K562 (cell line): ENCODE measurements at regions not wholly inside any gene's neighbourhood (a gene's known extent, or its start where the extent isn't known, plus 50 kb on each side); places are given as distances from the start of the nearest gene placed in this dataset.

Source experiments
- ATAC-seq: fragments of 200-7000 bp; cut with Tn5 transposase; 3 replicates; pipeline ENCODE4 v1.9.1; 2020; ENCODE audit warnings: moderate library complexity
- BruUV-seq: library from RNA; stranded (reverse); fragments of 400-500 nt; replicated peaks from 2 replicates; lab custom pipeline; 2021; lab: Mats Ljungman, UMichigan
- CTCF ChIA-PET: fragments of 300-600 bp; formaldehyde crosslinking; extraction: SDS; loops from one replicate; lab custom pipeline; 2021; ENCODE audit warnings: low intra/inter-chr PET ratio; lab: Yijun Ruan, JAX
- POLR2A ChIA-PET: fragments of 300-600, 350-650 bp; sonication (Branson Sonifier 250); formaldehyde crosslinking; extraction: SDS; loops from one replicate; lab custom pipeline; 2021; ENCODE audit warnings: antibody characterized with exemption, inconsistent platforms; lab: Yijun Ruan, JAX
- DNase-seq, 4 experiments: peaks; one replicate each; pipeline versions ENCODE4 v3.0.0 to v3.0.0-alpha.2; 2011 to 2018; ENCODE audit warnings: low spot score in 3 of 4, mixed read lengths in 3 of 4; ENCODE audit errors: extremely low read depth in 1 of 4
- FAIRE-seq: peaks from 2 replicates; lab custom pipeline; 2011; peaks lifted over from hg19 to GRCh38; lab: Jason Lieb, UNC
- H2AFZ ChIP-seq: 2 replicates; pipeline ENCODE4 v1.6.0; 2011; ENCODE audit warnings: low read depth, low read length, control low read depth, inconsistent platforms
- H3K27ac ChIP-seq: fragments of 200-600 bp; 3 replicates; pipeline ENCODE4 v1.8.0; 2011; ENCODE audit warnings: low read depth, mild to moderate bottlenecking, control low read depth, inconsistent platforms, low read length, moderate library complexity, mixed read lengths; ENCODE audit errors: extremely low read depth
- H3K27me3 ChIP-seq, 2 experiments: fragments of 300-600 bp in 1 of 2; 2 replicates in 1 of 2; 3 replicates in 1 of 2; pipeline versions ENCODE4 v1.6.0 to v1.8.0; 2011; ENCODE audit warnings: inconsistent platforms in 2 of 2, low read length in 2 of 2, mild to moderate bottlenecking in 1 of 2, mixed read lengths in 1 of 2, moderate library complexity in 1 of 2; ENCODE audit not compliant: control insufficient read depth in 2 of 2, insufficient read depth in 2 of 2
- H3K36me3 ChIP-seq: fragments of 300-600 bp; 3 replicates; pipeline ENCODE4 v1.8.0; 2011; ENCODE audit warnings: mild to moderate bottlenecking, low read length, inconsistent platforms; ENCODE audit not compliant: control insufficient read depth, insufficient read depth
- H3K4me1 ChIP-seq, 2 experiments: fragments of 200-600 bp in 1 of 2; replicated peaks in 1 of 2; 2 replicates in 1 of 2; 3 replicates in 1 of 2; pipeline versions ENCODE4 v1.5.1 to v1.8.0; 2011; ENCODE audit warnings: inconsistent platforms in 2 of 2, low read length in 2 of 2, mild to moderate bottlenecking in 1 of 2, mixed read lengths in 1 of 2, moderate library complexity in 1 of 2; ENCODE audit not compliant: control insufficient read depth in 2 of 2, insufficient read depth in 2 of 2
- H3K4me2 ChIP-seq: 2 replicates; pipeline ENCODE4 v1.6.1; 2011; ENCODE audit warnings: low read length, control low read depth, inconsistent platforms, mixed read lengths; ENCODE audit not compliant: insufficient read depth
- H3K4me3 ChIP-seq: fragments of 200-600 bp; sonication (generic), shearing (Covaris generic); 2 replicates; pipeline ENCODE4 v1.5.1; 2016; ENCODE audit warnings: control low read depth, inconsistent platforms
- H3K79me2 ChIP-seq: fragments of 200-600 bp; 3 replicates; pipeline ENCODE4 v1.8.0; 2011; ENCODE audit warnings: low read length, inconsistent platforms; ENCODE audit not compliant: control insufficient read depth, insufficient read depth
- H3K9ac ChIP-seq, 2 experiments: 2 replicates each; pipeline versions ENCODE4 v1.6.0 to v1.6.1; 2011; ENCODE audit warnings: low read depth in 2 of 2, low read length in 2 of 2, control low read depth in 1 of 2, inconsistent platforms in 1 of 2, mild to moderate bottlenecking in 1 of 2, mixed read lengths in 1 of 2; ENCODE audit not compliant: insufficient read depth in 1 of 2
- H3K9me1 ChIP-seq: one replicate; pipeline ENCODE4 v1.6.0; 2011; ENCODE audit warnings: inconsistent platforms, mild to moderate bottlenecking, low read length, moderate library complexity; ENCODE audit not compliant: control insufficient read depth, insufficient read depth
- H3K9me3 ChIP-seq: replicated peaks from 2 replicates; pipeline ENCODE4 v1.5.1; 2011; ENCODE audit warnings: low read depth, low read length, inconsistent platforms; ENCODE audit not compliant: control insufficient read depth, insufficient read depth
- H4K20me1 ChIP-seq: replicated peaks from 2 replicates; pipeline ENCODE4 v1.6.1; 2011; ENCODE audit warnings: low read length, inconsistent platforms, mixed read lengths; ENCODE audit not compliant: control insufficient read depth, insufficient read depth
- HMGXB4 ChIP-seq: sonication (generic); formaldehyde crosslinking; IDR thresholded peaks from 2 replicates; pipeline ENCODE4 v1.8.1; 2023; ENCODE audit warnings: mild to moderate bottlenecking, missing genetic modification reagents
- PTRF ChIP-seq: fragments of 450-650 bp; IDR thresholded peaks from 2 replicates; pipeline ENCODE4 v1.6.1; 2016; ENCODE audit warnings: mild to moderate bottlenecking, missing genetic modification characterization, missing compliant biosample characterization
- ZNF224 ChIP-seq: sonication (generic); formaldehyde crosslinking; IDR thresholded peaks from 2 replicates; pipeline ENCODE4 v1.8.0; 2022; ENCODE audit warnings: mild to moderate bottlenecking, missing genetic modification reagents
- ZNF778 ChIP-seq: fragments of 450-650 bp; formaldehyde crosslinking; IDR thresholded peaks from 2 replicates; pipeline ENCODE4 v1.4.0; 2020; ENCODE audit warnings: mild to moderate bottlenecking, moderate library complexity
- WGBS: fragments of 100-300 bp; shearing (Covaris generic); methylation state at CpG from one replicate; pipeline ENCODE4 v1.1.6; 2016; ENCODE audit warnings: low coverage, mixed read lengths; ENCODE audit not compliant: insufficient coverage; ENCODE audit errors: missing lambda C conversion rate; 5-methylcytosine and 5-hydroxymethylcytosine counted together
- in situ Hi-C: fragments of 300-500 bp; cut with MboI; formaldehyde crosslinking; loops from 4 replicates; pipeline ENCODE4 v1.15.0; 2018; ENCODE audit warnings: inconsistent platforms, mixed read lengths
- intact Hi-C: fragments of 100-400 bp; cut with micrococcal nuclease; formaldehyde crosslinking; loops from 2 replicates; pipeline ENCODE4 v1.14.2; 2022
- TF ChIP-seq, protein P1 (sequence below): fragments of 250-450 bp; sonication (Bioruptor Pico); IDR thresholded peaks from 2 replicates; pipeline ENCODE4 v1.4.0; 2020; ENCODE audit warnings: mild to moderate bottlenecking, moderate library complexity, borderline replicate concordance

DNA sequence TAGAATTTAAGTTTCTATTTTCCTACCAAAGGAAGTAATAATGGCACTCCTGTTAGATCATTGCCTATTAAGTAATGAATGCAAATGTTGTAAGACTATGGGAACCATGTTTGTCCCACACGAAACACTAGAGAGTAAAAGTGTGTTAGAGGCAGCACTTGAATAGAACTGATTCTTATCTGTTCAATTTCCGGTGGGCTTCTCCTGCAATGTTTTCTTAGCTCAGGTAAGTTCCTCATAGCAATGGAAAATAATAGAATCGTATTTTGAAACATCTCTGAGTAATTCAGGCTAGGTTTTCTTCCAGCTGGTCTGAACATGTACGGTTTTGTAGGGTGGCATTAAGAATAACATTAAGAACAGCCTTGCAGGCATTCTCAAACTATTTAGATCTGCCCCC is 145.3 kb upstream of the LIPC start:
- Histone ChIP-seq H3K9ac (no peak overlapping the region), H3K27ac (no peak overlapping the region), H3K36me3 (no peaks in the 10 kb centered on the region), H3K27me3 (no peaks in the 10 kb centered on the region), H3K9me1 (no peaks in the 10 kb centered on the region), H3K4me2 (no peak overlapping the region), H3K9me3 (no peaks in the 10 kb centered on the region), H3K79me2 (no peaks in the 10 kb centered on the region), H2AFZ (no peak overlapping the region), H3K4me3 (no peak overlapping the region), H3K4me1 (peaks cover 6 to 7% of the 10 kb centered on the region in 2 experiments; a peak in 3 of 5 replicates), H4K20me1 (no peaks in the 10 kb centered on the region)
- intact Hi-C loops (no loop called here), in situ Hi-C loops (no loop called here)
- DNase-seq (no peak), FAIRE-seq (no peak), ATAC-seq (no peak)
- TF ChIP-seq PTRF (tag): no peak
- TF ChIP-seq HMGXB4 (CRISPR knock-in tag): no peak
- no peak for TF ChIP-seq ZNF224
- TF ChIP-seq, protein P1, sequence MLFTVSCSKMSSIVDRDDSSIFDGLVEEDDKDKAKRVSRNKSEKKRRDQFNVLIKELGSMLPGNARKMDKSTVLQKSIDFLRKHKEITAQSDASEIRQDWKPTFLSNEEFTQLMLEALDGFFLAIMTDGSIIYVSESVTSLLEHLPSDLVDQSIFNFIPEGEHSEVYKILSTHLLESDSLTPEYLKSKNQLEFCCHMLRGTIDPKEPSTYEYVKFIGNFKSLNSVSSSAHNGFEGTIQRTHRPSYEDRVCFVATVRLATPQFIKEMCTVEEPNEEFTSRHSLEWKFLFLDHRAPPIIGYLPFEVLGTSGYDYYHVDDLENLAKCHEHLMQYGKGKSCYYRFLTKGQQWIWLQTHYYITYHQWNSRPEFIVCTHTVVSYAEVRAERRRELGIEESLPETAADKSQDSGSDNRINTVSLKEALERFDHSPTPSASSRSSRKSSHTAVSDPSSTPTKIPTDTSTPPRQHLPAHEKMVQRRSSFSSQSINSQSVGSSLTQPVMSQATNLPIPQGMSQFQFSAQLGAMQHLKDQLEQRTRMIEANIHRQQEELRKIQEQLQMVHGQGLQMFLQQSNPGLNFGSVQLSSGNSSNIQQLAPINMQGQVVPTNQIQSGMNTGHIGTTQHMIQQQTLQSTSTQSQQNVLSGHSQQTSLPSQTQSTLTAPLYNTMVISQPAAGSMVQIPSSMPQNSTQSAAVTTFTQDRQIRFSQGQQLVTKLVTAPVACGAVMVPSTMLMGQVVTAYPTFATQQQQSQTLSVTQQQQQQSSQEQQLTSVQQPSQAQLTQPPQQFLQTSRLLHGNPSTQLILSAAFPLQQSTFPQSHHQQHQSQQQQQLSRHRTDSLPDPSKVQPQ: no peak
- no peak for TF ChIP-seq ZNF778
- 45% methylated on average over 4 of the region's 4 CpGs for WGBS
- ChIA-PET POLR2A (no interaction called here), CTCF (no interaction called here)
- BruUV-seq: no TSS peak
